SU-DHL-6 (cell line): ENCODE measurements at regions not wholly inside any gene's neighbourhood (a gene's known extent, or its start where the extent isn't known, plus 50 kb on each side); places are given as distances from the start of the nearest gene placed in this dataset.

ENCODE experiments used
- CTCF ChIP-seq: fragments of 200-600 bp; sonication (generic); IDR thresholded peaks from one replicate; pipeline ENCODE4 v1.5.1; 2017; ENCODE audit warnings: antibody characterized with exemption, mild to moderate bottlenecking, low read length, moderate library complexity; ENCODE audit not compliant: insufficient read depth, poor library complexity, severe bottlenecking
- EZH2phosphoT487 ChIP-seq: fragments of 200-600 bp; sonication (generic), shearing (Covaris generic); conservative IDR thresholded peaks from 2 replicates; pipeline ENCODE4 v1.6.1; 2018; ENCODE audit warnings: mild to moderate bottlenecking, antibody characterized with exemption, low read length, moderate library complexity, mixed read lengths

- TF ChIP-seq CTCF (no peak), EZH2phosphoT487 (no peak)
Observed at GRCh38 chr4:32680946-32681345, 1960.8 kb downstream of the PCDH7 start.
